NCI-H345 (cell line): ENCODE measurements at regions not wholly inside any gene's neighbourhood (a gene's known extent, or its start where the extent isn't known, plus 50 kb on each side); places are given as distances from the start of the nearest gene placed in this dataset.
"Not testable (repeated sequence)": the region's sequence is repeated elsewhere in the genome, so short reads cannot be mapped to it uniquely, and the experiment has no call there.

Experiments used
- DNase-seq: peaks from one replicate; lab custom pipeline; 2025; lab: John Stamatoyannopoulos, UW

DNA sequence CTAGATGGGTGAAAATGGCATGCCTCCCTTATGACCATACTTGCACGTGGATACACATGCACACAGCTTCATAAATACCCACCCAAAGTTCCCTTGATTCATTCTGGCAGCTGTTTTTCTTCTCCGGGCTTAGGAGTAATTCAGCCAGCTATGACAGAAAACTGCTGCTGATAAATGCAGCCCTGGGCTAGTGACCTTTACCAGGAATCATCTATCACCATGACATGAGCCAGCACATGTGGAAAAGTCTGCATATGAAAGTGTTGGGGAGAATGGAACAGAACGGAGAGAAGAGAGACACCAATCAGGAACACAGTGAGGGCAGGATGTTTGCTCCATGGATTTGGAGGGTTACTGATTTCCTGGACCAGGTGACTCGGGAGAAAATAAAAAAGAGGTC lies 706.3 kb downstream of the PDCD6IP start:
- no peak for DNase-seq

DNA sequence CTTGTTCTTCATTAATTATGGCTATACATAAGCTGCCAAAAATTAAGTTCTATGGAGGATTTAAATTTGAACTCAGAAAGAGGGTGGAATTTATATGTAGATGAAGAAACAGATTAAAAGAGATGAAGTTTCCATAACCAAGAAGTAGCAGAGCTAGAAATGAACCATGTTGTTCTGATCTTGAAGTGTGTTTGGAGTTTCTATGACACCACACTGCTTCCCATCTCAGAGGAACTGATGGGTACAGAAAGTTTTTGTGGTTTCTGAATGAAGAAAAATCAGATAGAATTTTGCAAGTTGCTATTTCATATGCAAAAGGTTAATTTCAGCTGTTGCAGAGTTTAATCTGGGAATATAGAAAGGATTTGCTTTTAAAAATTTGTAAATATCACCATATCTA lies 710.3 kb downstream of the PDCD6IP start:
- DNase-seq, result no peak

DNA sequence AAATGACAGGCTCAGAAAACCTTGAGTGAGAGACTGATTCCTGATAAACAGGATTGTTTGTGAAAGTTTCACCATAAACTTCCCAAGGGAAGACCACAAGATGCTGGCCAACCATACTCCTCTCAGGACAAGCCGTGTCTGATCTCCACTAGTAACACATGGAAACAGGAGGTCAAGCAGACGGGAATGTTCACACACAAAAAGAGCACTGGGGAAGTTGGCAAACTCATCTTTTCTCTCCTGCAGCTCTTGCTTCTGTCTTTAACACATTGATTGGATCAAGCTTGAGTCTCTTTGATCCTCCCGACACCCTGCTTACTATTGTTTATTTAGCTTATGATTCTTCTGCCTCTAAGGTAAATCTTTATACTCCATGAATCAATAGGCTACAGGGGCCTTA lies 713.5 kb downstream of the PDCD6IP start:
- DNase-seq, result no peak

DNA sequence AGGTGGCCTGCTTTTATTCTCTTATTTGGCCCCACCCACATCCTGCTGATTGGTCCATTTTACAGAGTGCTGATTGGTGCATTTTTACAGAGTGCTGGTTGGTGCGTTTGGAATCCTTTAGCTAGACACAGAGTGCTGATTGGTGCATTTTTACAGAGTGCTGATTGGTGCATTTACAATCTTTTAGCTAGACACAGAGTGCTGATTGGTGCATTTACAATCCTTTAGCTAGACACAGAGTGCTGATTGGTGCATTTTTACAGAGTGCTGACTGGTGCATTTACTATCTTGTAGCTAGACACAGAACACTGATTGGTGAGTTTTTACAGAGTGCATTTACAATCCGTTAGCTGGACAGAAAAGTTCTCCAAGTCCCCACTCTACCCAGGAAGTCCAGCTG lies 720.6 kb downstream of the PDCD6IP start:
- not testable (repeated sequence) for DNase-seq

DNA sequence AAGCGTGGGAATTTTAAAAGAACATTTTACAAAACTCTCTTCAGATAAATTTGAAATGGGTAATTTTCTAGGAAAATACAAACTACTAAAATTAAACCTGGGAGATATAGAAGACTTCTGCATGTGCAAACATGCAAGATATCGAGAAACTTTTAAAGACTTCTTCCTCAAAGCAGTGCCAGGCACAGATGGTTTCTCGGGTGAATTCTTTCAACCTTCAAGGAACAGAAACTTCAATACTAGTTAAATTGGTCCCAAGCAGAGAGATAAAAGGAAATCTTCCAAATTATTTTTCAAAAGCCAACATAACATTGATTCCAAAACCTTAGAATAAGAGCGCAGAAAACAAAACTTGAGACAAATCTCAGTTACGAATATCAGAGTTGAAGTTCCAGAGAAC lies 732.7 kb downstream of the PDCD6IP start:
- DNase-seq, result no peak

DNA sequence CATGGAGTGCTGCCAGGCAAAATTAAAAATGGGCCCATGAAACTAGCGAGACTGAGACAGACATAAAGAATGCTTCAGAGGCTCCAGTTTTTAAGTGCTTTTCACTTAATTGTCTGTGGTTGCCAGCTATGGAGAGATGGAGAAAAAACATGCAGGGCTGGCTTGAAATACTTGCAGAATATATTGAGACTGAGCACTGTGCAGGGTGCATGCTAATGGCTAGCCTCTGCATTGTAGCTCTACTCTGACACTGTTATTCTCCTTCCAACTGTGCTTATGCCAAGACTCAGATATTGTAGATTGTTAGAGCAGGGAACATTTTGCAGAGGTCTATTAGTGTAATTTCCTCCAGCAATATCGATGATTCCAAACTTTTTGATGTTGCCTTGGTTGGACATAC lies 735.0 kb downstream of the PDCD6IP start:
- no peak for DNase-seq

DNA sequence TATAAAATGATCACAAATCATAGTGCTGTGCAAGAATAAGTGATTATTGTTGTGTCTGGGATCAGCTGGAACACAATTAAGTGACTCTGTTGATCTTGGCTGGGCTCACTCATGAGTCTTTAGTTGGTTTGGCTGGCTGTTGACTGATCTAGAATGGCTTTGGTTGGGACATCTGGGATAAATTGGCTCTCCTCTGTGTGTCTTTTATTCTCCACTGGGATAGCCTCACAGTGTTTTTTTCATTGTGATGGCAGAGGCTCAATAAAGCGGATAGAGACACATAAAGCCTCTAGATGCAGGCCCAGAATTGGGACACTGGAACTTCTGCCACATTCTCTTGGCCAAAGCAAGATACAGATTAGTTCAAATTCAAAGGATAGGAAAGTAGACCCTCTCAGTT lies 735.6 kb downstream of the PDCD6IP start:
- no peak for DNase-seq

DNA sequence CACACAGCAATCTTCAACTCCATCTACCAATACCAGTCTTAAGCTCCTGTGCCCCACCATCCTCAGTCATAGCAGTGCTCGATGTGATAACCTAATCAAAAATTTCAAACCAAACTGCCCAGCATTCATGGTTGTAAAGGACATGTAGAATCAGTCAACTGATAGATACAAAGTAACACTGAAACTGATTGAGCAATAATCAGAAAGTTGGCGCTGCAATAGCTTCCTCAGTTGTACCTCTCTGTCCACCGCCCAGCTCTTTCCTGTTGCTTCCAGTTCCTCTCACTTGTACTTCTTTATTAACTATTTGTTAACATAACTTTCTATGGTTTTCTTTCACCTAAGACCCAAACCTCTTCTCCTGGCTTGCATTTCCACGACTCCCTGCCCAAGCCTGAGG lies 745.7 kb downstream of the PDCD6IP start:
- no peak for DNase-seq

DNA sequence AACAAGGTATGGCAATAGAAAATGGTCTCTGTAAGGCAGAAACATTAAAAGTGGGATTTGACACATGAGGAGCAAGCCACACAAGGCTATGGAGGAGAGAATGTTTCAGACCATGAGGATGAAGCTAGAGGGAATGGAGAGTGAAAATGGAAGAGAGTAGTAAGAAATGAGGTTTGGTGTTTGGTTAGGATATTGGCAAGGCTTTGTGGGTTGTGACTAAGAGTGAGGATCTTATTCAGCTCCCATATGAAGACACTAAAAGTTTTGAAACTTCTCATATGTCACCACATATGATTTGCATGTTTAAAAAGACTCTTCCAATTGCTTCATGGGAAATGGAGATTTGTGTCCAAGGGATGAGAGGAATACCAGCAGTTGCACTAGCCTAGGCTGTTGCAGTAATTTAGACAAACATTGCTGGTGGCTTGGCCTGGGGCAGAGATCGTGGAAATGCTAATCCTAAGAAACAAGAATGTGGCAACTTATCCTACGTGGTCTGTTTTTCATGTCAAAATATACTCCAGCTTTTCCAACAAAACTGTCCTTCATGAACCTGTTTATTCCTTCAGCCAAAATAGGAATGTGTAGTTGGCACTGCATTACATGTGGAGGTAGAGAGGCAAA lies 749.0 kb downstream of the PDCD6IP start:
- DNase-seq, result no peak

DNA sequence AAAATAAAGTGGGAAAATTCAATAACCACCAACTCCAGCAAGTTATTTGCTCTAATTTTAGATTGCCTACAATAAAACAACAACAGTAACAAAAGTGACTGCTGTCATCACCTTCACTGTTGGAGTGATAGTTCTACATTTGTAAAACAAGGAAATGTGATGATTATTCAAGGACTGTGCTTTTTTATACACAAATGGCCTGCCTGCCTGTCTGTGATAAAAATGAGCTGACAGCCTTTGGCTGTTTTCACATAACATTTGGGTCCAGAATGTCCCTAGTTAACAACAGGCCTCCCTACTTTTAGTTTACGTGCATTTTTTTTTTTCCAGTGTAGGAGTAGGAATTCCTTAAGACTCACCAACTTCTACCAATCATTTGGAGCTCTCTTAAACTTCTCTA lies 768.8 kb downstream of the PDCD6IP start:
- DNase-seq, result no peak

DNA sequence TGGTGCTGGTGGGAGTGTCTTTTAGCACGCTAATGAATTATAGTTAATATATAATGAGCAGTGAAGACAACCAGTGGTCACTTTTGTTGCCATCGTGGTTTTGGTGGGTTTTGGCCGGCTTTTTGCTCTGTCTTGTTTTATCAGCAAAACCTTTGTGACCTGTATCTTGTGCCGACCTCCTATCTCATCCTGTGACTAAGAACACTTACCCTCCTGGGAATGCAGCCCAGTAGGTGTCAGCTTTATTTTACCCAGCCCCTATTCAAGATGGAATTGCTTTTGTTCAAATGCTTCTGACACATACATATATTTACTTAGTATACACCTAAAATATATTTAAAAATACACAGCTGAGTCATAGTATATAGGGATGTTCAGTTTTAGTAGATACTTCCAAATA lies 770.3 kb downstream of the PDCD6IP start:
- no peak for DNase-seq

DNA sequence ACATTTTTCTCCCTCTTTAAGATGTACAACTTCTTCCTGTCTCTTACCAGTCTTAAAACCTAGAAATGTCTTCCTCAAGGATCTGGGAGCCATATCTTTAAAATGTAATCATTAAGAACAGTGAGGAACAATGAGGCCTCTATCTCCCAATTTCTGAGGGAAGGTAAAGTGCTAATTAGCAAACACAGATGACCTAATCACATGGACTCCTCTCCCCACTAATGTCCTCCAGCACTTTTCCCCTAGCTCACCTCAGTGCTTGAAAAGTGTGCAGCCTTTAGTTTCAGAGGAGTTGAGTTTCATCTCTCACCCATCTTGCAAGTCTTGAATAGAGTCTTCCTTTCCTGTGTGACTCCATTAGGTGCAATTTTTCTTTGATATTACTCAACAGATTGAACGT lies 771.0 kb downstream of the PDCD6IP start:
- no peak for DNase-seq

DNA sequence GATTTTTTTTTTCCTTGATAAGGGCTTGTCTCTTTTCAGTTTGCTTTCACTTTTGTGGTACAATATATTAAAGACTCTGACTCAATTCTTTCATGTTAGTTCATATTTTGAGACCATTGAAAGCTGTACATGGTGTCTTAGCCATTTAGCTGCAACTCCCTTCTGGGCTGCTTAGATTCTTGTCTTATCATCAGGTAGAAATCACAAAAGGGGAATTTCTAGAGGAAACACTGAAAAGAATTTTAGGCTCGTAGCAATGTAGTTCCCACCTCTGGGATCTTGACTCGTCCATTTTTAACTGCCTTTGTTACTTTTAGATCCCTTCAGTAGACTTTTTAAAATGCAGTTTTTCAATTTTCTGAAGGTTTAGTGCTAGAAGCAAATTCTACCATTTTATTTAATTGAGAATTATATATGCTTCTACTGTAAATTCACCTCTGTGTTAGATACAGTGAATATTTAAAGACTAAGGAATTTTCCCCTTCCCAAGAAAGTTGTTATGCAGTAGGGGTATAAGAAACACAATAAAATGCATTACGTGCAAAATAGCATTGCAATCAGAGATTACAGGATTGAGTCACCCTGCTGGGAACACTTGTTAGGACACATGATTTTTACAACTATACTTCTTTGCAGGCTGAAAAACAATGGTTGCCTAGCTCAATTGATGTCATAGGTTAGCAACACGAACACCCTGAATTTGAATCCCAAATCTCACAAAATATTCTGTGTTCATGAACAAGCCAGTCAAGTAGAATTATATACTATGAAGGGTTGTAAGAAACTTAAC lies 772.7 kb downstream of the PDCD6IP start:
- no peak for DNase-seq

DNA sequence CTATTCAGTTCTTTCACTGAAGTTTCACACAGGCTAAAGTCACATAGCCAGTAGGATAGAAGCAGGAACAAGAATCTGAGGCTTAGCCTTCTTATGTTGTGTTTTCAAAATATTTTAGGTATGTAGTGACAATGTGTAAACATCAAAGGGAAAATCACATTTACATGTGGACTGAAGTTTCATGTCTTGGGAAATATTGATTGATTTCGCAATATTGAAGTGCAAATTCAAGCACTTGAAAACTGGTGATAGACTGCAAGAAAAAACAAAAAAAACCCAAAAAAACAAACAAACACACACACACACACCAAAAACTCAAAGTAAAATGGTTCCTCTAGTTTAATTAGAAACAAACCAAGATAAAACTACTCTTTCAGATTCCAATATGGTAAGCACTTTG lies 773.3 kb downstream of the PDCD6IP start:
- no peak for DNase-seq

DNA sequence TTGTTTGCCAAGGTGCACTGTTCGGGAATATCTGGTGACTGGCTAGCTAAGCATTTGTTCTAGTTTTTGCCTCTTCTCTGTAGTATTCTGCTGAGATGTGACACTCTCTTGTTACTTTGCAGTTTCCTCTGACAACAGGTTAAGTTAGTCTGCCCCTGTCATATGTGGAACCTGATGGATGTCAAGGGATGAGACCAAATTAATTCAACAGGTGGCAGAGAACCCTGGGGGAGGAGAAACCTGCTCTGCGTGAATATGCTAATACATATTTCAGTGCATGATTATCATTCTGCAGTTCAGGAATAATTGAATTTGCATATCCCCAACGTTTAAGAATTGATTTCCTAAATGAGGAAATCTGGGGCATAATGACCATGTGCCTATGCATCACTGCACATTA lies 777.3 kb downstream of the PDCD6IP start:
- DNase-seq, result no peak

DNA sequence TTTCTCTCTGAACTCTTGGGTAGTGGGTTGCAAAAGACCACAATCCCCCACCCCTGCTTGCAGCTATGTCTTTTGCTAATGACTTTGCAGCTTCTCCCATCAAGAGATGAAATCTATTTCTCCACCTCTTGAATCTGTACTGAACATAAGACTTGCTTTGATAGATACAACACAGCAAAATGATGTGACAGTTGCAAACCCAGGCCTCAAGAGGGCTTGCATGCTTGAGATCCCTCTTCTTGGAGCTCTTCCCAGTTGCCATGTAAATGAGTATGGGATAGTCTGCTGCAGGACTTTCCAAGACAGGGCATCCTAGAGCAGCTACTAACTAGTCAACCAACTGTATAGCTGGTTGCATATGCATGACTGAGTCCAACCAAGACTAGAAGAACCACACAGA lies 783.6 kb downstream of the PDCD6IP start:
- DNase-seq, result no peak

DNA sequence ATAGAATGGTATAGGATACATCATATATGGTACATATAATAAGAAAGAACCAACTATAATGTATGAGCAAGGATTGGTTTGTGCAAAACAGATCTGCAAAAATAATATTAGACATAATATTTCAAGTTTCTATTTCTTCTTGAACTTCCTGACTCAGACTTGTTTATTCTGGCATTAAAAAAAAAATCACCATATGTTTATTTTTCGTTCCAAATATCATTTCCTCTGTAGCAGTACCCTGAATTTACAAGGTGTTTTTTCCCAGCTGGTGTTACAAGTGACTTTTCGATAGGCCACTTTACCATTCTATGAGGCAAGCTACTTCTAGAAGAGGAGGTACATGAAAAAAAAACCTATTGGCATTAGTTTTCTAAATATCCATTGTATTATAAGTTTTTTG lies 785.0 kb downstream of the PDCD6IP start:
- DNase-seq, result no peak

DNA sequence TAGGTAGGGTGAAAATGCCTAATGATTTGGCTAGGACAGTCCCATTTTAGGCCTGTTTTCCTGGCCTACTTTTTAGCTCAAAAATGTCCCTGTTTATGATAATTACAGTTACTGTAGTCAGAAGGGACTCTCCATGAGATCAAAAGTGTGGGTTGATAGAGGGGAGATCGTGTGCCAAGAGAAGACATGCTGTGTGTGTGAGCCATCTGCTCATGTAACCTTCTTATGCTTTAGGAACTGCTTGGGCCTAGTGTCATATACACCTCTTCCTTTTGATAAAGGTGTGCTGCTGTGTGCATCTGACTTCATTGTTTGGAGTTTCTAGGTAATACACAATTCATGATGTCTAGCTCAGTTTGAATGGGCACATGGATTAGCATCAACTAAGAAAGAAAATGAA lies 786.5 kb downstream of the PDCD6IP start:
- DNase-seq, result no peak

DNA sequence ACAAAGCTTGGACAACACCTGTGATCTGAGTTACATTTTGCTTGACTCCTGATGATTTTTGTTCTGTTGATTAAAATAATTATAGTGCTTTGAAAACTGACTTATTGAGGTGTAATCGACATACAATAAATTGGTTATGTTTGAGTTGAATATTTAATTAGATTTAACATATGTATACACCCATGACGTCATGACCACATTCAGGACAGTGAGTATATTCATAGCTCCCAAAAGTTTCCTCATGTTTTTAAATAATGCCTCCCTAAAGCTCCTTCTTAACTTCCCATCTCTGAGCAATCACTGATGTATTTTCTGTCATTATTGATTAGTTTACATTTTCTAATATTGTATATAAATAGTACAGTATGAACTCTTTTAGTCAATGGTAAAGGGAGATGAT lies 801.2 kb downstream of the PDCD6IP start:
- no peak for DNase-seq

DNA sequence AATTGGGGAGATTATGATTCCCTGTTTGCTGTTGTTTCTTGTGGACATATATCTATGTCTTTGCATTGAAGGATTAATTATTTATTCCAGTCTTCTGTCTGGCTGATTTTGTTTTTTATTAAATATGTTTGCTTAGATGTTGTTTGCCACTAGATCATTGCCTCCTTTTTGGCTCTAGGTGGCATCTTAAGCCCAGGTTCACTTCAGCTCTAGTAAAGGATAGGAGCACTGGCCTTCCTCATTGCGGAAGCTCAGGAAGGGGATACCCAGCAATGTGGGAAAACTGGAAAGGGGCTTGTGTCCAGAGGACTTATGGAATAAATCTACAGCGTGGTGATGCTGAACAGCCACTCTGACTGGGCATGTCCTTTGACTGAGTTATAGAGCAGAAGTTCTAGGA lies 821.6 kb downstream of the PDCD6IP start:
- no peak for DNase-seq

DNA sequence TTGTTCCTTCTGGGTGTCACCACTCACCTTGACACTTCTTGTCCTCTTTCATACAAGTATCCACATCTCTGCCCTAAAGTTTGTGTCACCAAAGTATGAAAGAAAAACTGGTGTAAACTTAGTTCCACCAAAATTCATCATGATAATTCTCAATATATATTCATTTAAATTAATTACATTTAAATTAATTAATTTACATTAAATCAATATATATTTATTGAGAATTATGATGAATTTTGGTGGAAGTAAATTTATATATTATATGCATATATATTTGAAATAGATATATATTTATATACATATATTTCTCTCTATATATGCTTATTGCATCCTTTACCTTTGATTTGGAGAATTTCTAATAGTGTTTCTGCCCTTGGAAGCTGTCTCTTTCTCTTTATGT lies 828.3 kb downstream of the PDCD6IP start:
- no peak for DNase-seq

DNA sequence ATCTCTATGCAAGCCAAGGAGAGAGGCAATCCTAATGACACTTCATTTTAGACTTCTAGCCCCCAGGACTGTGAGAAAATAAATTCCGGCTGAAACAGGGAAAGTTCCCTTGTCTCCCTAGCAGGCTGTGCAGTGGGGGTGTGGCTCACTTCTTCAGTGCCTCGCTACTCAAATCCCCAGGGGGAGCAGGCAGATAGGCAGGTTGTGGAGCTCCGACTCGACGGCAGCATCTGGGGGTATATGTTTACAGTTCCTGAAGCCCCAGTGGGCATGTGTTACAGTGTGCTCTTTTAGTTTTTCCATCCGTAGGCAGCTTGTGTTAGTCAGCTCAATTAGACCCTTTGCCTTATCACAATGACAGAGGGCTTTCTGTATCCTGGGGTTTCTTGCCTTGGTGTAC lies 836.5 kb downstream of the PDCD6IP start:
- DNase-seq, result no peak

DNA sequence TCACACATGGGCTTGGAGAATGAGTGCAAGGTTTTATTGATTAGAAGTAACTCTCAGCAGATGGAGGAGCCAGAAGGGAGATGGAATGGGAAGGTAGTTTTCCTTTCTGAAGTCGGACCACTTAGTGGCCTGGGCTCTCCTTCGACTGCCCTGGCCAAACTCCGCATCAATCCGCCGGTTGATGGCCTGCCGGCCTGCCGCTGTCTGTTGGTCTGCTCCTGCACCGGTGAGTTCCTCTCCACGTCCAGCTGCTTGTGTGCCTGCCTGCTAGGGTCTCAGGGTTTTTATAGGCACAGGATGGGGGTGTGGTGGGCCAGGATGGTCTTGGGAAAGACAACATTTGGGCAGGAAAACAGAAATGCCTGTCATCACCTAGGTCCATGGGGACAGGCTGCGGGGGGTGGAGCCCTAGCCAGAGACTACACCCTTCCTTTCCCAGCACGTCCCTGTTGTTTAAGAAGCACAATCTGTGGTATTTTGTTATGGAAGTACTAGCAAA lies 837.0 kb downstream of the PDCD6IP start:
- DNase-seq, result no peak

DNA sequence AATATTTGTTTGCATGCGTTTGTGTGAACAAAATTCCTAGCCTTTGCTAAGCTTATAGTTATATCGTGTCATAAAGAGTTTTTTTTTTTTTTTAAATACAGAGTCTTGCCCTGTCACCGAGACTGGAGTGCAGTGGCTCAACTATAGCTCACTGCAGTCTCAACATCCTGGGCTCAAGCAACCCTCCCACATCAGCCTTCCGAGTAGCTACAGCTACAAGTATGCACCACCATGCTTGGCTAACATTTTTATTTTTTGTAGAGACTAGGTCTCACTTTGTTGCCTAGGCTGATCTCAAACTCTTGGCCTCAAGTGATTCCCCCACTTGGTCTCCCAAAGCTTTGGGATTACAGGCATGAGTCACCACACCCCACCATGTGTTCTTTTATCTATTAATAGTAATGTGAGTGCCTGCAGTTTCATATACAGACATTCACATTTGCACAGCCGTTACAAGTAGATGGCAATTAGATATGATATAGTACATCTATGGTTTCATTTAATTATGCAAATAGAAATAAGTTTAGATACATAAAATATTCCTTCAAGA lies 848.6 kb downstream of the PDCD6IP start:
- DNase-seq, result no peak
